NCI-H1105 (cell line): ENCODE measurements at regions not wholly inside any gene's neighbourhood (a gene's known extent, or its start where the extent isn't known, plus 50 kb on each side); places are given as distances from the start of the nearest gene placed in this dataset.
"Not testable (repeated sequence)": the region's sequence is repeated elsewhere in the genome, so short reads cannot be mapped to it uniquely, and the experiment has no call there.

Source experiments
- DNase-seq: peaks from one replicate; lab custom pipeline; 2025; lab: John Stamatoyannopoulos, UW

DNA sequence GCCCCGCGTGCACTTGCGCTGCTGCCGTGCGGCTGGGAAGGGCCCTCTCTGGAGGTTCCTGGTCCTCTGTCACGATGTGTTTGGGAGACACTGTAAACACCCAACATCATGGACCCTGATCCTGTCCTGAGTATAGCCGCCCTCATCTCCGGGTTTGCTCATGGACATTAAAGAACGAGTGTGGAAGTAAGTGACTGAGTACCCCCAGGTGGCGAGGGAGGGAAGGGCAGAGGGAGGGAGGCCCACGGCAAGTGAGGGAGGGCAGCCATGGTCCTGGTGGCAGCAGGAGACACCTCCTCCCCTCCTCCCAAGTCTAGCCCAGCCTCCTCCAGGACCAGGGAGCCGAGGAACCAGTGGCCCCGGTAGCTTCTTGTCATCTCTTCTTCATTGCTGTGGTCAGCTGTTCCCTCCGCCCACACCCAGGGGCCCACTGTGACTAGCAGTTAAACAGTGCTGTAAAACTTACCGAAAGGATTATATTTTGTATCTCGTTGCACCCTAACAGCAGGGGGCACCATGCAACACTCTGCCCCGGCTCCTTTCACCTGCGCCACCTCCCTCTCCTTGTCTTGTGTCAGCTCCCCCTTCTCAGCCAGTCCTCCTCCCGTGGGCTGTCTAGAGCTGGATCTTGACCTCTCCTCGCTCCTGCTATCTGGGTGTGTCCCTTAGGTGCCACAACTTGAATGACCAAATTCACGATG lies 566.5 kb upstream of the B3GAT1 start:
- DNase-seq: no peak

DNA sequence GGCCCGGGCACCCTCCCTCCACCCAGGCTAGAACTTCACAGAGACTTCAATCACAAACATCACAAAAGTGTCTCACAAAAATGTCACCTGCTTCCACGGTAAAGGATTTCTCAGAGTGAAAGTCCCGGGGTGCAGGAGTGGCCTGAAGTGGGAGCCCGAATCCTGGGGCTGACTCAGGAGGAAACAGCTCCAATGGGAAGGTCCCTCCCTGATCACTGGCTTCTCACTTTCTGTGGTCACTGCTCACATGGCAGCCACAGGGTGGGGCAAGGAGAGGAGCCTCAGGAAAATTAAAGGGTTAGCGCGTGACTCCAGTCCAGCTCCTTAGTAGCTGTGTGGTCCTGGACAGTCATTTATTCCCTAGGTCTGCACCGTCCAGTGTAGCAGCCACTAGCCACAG lies 564.5 kb upstream of the B3GAT1 start:
- no peak for DNase-seq

DNA sequence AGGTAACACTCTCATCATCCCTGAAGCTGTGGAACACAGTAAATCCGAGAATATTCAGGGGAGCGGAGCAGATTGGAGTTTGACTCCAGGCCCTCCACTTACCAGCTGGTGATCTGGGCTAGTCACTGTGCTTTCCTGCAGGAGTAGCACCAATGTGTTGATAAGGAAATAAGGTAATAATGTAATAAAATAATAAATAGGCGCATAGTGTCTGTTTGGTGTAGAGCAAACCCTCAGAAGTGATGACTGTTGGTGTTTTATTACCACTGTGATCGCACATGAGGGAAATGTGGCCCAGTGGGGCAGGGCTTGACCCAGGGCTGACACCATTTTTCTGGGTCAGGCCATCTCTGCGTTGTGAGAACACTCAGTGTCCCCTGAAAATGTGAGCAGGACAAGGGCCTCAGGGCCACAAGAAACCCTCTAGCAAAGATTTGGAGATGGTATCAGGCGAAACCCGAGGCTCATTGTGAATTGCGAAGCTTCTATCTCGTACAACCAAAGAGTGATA lies 563.9 kb upstream of the B3GAT1 start:
- DNase-seq: no peak

DNA sequence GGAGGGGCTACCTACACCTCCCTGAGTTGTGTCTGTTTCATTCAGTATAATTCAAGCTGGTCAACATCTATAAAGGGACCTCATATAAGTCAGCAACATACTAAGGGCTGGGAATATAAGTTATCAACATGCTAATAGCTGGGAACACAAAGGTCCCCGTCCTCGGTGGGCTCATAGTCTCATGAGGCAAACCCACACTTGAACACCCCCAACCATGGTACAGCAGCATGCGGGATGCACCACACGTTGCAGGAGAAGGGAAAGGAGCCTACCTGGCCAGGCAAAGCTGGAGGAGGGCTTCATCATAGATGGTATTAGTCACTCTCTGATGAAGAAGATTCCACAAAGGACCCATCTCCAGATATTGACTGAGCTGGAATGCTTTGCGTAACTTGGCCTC lies 561.8 kb upstream of the B3GAT1 start:
- DNase-seq: no peak

DNA sequence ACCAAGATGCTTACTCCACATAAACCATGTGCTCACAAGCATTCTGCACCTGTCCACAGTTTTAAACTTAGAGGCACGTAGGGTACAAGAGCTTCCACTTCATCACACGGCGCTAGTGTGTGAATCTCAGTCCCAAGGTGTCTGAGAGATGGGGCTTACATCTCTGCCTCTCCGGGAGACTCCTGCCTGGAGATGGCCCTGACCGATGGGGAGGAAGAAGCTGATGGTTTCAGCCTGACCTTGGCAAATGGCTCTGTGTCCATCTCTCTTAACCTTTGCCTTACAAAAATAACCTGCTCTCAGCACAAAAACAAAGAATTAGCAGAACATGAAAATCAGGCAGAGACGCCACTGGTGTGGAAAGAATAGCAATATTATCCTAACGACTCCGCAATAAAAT lies 559.3 kb upstream of the B3GAT1 start:
- no peak for DNase-seq

DNA sequence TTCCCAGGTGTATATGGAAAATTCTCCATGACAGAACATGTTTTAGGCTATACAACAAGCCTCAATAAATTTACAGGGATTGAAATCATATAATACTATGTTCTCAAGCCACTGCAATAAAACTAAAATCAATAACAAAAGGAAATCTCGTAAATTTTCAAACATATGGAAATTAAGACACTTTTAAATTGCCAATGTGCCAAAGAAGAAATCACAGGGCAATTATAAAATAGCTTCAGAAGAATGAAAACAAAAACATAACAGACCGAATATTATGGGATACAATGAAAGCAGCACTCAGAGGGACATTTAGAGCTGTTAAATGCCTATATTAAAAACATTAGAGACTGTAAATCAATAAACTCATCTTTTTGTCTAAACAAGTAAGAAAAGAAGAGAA lies 555.7 kb upstream of the B3GAT1 start:
- no peak for DNase-seq

DNA sequence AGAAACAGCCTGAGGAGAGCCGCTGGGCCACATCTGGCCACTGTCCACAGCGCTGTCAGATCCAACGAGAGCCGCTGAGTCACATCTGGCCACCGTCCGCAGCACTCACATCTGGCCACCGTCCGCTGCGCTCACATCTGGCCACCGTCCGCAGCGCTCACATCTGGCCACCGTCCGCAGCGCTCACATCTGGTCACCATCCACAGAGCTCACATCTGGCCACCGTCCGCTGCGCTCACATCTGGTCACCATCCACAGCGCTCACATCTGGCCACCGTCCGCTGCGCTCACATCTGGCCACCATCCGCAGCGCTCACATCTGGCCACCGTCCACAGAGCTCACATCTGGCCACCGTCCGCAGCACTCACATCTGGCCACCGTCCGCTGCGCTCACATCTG lies 549.3 kb upstream of the B3GAT1 start:
- DNase-seq: not testable (repeated sequence)

DNA sequence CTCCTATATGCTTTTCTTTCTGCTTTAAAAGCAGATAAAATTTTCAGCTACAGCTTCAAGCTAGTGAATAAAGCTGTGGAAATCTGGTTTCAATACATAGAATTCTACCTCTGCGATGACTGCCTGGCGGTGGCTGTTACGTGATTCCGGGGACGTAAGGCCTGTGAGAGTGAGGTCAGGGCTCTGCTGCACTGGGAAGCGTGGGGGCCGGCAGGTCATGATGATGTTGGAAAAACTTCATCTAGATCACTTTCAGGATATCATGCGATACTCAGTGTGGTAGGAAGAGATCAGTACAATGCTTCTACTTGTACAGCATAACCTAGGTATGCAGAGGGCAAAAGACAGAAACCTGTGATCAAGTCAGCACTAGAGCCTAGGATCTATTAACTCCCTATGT lies 546.8 kb upstream of the B3GAT1 start:
- DNase-seq: no peak

DNA sequence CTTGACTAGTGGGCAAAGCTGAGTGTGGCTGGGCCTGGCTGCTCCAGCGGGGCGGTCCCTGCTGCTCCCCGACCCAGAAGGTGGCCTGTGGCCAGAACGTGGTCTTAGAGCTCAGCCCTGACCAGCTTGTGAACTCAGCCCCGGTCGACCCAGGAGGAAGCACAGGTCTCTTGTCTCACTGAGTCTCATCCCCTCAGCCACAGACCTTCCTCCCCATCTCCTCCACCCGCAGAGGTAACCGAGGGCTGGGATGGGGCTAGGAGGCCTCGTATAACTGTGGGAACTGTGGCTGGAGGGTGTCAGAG lies 546.2 kb upstream of the B3GAT1 start:
- no peak for DNase-seq

DNA sequence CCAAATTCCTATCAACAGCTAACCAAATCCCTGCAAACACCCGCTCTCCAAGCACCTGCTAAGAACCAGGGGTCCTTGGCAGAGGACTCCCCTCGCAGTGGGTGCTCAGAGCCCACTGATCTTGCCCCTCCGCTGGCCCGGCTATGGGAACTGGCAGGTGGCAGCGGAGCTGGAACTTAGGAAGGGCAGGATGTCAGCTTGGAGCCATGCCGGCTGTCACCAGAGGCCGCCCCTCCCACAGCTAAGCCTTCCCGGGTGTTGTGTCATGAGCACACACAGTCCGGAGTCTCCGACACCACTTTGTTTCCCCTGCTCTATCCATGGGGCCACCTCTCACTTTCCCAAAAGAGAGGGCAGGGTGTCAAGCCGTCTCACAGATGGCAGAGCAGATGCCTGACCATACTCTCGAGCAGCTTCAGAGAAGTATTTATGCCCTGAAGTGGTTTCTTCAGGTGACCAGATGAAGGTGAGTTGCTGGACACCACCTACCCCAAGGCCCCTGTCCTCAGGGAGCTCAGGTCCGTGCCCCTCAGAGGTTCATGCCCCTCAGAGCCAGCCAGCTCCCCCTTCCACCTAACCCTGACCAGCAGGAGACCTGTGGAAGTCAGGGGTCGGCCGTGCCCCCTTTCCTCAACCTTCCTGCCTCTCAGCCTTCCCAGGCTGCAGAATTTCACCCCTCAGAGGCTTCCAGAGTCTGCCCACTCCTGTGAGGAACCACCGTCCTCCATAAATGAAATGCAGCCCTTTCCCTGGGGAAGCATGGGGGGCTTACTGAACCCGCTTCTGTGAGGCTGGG lies 545.7 kb upstream of the B3GAT1 start:
- no peak for DNase-seq

DNA sequence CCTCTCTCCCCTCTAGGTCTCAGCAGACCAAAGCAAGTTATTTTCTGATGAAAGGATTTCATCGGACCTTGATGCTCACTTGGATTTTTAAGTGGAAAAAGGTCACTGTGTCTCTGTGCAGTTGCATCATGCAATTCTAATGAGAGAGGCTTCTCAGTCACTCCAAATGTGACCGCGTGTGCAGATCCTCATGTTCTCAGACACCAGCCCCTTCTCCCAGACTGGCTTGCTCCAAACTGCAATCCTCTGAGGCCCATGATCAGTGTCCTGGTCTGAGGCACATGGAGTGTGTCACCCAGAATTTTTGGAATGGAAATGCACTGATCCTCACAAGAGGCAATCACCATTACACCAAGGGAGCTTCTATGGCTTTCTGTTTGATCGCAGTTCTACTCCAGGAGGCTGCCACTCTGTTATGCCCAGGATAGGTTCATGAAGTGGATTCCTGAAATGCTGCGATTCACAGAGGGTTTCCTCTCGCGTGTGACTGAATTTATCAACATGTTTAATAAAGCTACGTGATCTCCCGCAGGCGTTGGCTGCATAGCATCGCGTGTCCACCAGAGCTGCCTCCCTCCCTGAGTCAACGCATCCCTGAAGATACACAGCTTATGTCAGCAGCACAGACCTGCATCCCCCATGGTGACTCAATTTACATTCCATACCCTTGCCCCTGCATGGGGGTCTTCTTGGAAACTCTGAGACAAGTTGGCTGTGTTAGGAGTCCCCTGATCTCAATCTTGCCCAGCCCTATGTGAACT lies 544.6 kb upstream of the B3GAT1 start:
- DNase-seq: no peak

DNA sequence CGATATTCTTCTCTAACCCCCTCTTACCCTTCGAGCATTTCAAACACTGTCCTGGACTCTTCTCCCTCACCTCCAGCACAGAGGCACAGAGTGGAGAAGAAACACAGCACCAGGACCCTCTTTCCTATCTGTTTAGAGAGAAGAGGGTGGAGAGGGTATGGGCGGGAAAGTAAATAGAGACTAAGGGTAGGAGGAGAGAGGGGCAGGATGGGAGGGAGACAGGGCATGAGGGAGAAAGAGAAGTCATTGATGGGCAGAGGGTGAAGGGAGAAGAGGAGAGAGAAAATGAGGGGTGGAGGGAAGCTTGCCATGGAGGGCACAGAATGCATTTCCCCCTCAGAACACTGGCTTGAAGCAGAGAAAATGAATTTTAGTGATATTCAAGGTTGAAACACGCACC lies 543.9 kb upstream of the B3GAT1 start:
- not testable (repeated sequence) for DNase-seq

DNA sequence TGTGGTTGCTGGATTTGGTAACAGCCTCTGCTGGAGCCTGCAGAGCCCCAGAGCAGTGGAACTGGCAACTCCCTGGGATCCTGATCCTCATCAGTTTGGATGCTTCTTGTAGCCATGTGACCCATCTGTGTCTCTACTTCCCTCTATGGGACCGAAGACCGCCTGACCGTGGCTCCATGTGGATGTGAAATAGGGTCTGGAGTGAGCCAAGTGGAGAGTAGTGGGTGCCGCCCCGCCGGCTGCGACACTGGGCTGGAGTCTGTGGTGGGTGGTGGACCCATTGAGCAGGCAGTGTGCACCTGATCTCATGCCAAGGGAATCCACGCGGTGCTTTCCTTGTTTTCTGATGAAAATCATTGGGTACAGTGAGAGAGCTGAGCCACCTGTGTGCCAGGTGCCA lies 543.2 kb upstream of the B3GAT1 start:
- no peak for DNase-seq

DNA sequence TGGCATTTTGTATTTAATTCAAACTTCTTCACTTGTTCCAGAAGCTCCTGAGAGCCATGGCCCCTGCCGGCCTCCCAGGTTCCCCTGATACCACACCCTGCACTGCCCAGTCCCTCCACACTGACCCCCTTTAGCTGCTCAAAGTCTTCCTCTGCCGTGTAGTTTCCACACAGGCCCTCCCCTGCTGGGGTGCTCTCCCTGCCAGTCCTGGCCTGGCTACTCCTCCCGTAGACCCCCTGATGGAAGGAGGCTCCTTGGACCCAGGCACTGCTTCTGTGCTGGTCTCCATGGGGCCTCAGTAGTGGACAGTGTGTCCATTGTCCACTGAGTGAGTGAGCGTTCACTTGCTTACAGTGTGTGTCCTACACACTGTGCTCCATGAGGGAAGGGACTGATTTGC lies 542.4 kb upstream of the B3GAT1 start:
- DNase-seq: not testable (repeated sequence)

DNA sequence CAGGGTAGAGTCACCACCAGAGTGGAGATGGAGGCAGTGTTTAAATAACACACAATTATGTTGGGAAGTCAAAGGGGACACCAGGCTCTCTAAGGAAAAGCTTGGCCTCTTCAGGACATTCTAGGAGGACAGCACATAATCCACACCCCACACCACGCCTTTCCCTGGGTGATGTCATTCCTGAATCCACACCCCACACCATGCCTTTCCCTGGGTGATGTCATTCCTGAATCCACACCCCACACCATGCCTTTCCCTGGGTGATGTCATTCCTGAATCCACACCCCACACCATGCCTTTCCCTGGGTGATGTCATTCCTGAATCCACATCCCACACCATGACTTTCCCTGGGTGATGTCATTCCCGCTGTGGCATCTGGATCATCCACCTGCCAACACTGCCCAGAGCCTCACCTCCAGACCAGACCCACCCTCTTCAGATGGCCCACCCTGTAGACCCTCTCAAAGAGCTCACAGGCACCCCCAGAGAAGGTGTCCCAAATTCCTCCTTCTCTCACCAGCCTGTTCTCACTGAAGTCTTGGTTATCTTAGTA lies 541.5 kb upstream of the B3GAT1 start:
- DNase-seq: not testable (repeated sequence)

DNA sequence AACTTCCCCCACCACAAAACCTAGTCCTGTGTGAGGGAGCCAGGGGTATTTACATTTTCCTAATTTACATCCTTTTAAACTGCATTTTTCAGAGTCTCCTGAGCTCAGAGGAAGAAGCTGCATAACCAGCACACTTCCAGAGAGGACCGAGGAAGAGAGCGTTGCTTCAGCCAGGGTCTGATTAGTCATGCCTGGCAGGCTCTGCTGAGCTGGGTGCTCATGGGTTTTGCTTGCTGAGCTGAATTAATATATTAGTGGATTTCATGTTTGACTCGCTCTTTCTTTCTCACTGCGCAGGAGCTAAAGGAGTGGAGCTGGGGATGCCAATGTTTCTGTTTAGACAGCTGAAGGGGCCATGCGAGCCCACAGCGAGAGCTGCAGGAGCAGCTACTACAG lies 539.3 kb upstream of the B3GAT1 start:
- no peak for DNase-seq

DNA sequence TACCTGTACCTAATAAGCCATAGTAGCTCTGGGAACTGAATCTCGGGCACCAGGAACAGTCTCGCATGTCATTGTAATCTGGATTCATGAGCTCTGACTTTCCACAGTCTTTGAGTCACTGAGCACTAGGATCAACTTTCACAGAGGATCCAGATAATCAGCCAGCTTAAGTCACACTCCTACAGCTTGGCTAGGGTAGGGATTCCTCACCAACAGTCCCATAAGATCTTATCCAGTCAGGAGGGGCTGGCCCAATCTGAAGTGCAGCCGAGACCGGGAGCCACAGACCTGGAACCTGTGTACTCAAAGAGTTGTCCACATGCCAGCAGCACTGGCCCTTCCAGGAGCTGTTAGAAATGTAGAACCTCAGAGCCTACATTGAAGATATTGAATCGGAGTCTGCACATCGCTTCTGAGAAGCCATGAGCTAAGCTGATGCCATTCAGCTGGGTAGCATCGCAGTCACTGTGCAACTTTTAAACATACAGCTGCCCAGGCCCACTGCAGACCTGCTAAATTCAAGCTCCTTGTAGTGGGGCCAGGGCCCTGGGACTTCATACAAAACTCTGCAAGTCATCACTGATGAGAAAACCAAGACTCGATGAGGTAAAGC lies 538.8 kb upstream of the B3GAT1 start:
- no peak for DNase-seq

DNA sequence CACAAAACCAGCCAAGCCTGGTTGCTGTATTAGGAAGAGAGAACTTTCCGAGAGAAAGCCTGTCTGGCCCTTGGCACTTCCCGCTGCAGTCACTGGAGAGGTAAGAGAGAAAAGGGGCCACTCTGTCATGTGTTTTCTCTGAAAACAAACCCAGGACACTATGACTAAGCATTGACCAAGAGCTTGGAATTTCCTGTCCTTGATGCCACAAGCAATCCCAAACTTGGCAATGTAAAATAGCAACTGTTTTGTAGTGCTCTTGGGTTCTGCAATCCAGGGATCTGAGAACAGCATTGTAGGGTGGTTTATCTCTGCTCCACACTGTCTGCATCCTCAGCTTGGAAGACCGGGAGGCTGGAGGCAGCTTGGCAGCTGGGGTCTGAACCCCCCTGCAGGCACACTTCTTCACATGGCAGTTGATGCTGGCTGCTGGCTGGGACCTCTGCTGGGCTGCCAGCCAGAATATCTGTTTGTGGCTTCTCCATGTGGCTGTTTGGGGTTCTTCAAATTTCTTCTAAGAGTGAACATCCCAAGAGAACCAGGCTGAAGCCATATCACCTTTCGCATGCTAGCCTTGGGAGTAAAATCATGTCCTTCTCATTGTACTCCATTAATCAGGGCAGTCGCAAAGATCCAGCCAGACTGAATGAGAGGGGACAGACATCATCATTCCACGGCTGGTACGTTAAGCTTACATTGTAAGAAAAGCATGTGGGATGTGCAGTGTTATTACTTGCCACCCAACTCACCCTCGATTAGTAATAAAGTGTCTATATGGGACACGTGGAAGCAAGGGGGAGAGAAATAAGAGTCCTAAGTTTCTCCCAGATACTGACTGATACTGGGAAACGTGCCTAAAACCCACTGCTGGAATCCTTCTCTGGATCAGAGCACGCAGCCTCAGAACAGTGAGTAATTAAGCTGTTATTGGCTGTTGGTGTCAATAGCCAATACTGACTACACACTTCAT lies 537.4 kb upstream of the B3GAT1 start:
- no peak for DNase-seq

DNA sequence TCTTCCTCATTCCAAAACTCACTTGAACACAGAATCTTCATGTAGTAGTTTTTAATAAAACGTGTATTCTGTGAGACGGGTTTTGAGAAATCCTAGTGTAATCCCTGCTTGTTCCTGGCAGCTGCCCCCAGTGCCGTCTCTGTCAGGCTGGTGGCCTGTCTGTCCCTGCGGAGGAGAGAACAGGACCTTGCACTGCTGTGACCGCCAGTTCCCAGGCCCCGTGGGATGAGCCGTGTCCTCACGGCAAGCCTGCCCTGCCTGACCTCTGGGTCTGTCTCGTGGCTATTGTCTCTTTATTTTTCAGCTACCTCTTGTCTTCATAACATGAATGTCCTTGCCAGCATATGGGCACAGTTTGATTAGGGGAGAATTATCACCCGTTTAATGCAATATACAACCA lies 535.5 kb upstream of the B3GAT1 start:
- DNase-seq: no peak

DNA sequence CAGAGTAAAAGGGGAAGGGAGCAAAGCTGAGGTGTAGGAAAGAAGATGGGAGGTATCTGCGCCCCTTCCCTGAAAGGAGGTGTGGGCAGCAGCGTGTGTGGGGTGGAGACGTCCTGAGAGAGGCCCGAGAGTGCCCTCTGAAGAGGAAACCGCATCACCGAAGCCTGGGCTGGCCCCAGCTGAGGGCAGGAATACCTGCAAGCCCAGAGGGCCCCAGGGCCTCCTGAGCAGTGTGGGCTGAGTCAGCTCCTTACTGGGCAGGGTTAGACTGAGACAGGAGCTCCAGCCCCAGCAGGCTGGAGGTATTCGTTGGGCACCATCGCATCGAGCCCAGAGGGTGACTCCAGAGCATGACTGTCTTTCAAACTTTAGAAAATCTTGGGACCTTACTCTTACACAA lies 534.0 kb upstream of the B3GAT1 start:
- no peak for DNase-seq

DNA sequence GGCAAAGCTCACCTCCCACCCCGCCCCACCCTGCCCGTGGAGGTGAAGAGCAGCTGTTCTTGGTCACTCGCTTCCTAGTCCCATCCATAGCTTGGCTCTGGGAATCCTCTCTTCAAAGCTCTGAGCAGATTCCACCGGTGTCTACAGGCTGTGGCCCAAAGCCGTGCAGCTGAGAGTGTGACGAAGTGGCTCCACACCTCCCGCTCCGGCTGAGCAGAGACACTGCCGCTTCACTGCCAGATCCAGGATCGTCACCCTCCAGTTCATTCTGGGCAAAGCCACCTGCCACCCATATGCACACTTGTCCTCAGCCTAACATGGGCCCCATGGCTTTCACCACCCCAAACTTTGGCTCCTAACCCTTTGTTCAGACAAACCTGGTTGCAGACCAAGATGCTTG lies 532.9 kb upstream of the B3GAT1 start:
- no peak for DNase-seq
